AG09309 (cell line): ENCODE measurements at regions not wholly inside any gene's neighbourhood (a gene's known extent, or its start where the extent isn't known, plus 50 kb on each side); places are given as distances from the start of the nearest gene placed in this dataset.

Source experiments
- DNase-seq: peaks from one replicate; pipeline ENCODE4 v3.0.0-alpha.2; 2010; ENCODE audit warnings: low read depth
- H3K4me3 ChIP-seq: 2 replicates; pipeline ENCODE4 v1.5.1; 2011; ENCODE audit warnings: mild to moderate bottlenecking, low read depth, low read length, moderate library complexity; ENCODE audit not compliant: control insufficient read depth
- CTCF ChIP-seq: IDR thresholded peaks from 2 replicates; pipeline ENCODE4 v1.5.1; 2011; ENCODE audit warnings: mild to moderate bottlenecking, low read depth, low read length, inconsistent platforms; ENCODE audit not compliant: insufficient read depth, control insufficient read depth; ENCODE audit errors: missing control alignments

- H3K4me3 ChIP-seq = no peak overlapping the region
- no peak for DNase-seq
- no peak for TF ChIP-seq CTCF
These were observed 197.3 kb downstream of the SOX9 start for GRCh38 chr17:72318131-72318530.

DNA sequence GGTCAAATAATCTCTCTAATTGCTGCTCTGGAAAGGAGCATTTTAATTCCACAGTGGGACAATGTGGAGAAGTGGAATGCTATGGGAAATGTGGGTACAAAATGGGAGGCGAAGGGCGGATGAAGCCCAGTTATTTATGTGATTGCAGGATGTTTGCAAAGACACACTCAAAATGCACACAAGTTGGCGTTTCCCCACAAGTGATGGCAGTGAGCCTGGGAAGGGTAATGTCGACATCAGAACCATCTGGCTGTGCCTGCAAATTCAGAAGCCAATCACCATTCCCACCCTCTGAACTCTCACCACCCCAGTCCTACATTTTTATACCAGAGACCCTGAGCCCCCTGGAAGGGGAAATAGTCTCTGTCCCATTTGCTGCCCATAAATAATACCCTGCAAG is 201.1 kb downstream of the SOX9 start:
- DNase-seq = no peak
- TF ChIP-seq CTCF = no peak
- H3K4me3 ChIP-seq = no peak overlapping the region

DNA sequence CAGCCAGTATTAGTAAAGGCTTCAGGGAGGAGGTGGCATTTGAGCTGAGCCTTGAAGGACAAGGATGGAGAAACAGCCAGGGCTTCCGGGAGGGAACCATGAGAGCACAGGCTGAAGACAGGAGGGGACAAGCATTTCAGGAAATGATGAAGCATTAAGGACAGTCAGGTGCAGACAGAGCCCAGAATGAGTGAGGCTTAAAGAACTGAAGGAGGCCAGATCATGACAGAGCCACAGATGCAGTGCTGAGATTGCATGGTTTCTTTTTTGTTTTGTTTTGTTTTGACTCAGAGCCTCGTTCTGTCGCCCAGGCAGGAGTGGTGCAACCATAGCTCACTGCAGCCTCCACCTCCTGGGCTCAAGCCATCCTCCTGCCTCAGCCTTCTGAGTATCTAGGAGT is 211.5 kb downstream of the SOX9 start:
- TF ChIP-seq CTCF = no peak
- no peak for DNase-seq
- no peak overlapping the region for H3K4me3 ChIP-seq

- no peak for DNase-seq
- no peak for TF ChIP-seq CTCF
- no peak overlapping the region for H3K4me3 ChIP-seq
These were observed 212.8 kb downstream of the SOX9 start for GRCh38 chr17:72333570-72333969.

- no peak overlapping the region for H3K4me3 ChIP-seq
- TF ChIP-seq CTCF = peak; percentile 68
- peak; percentile 62 for DNase-seq
These were observed 213.4 kb downstream of the SOX9 start for GRCh38 chr17:72334205-72334604.

- no peak for TF ChIP-seq CTCF
- no peak overlapping the region for H3K4me3 ChIP-seq
- DNase-seq = no peak
These were observed 215.4 kb downstream of the SOX9 start for GRCh38 chr17:72336026-72336803.

GRCh38 chr17:72336804-72337070 is 215.9 kb downstream of the SOX9 start:
- DNase-seq = no peak
- no peak for TF ChIP-seq CTCF
- no peak overlapping the region for H3K4me3 ChIP-seq
